ENCODE measurements at regions not wholly inside any gene's neighbourhood (a gene's known extent, or its start where the extent isn't known, plus 50 kb on each side); places are given as distances from the start of the nearest gene placed in this dataset.
A peak's percentile ranks its signal among the peaks of the same experiment; 100 is the strongest.

- H3K27me3 ChIP-seq: no peaks in the 10 kb centered on the region
- TF ChIP-seq EP300 (IDR thresholded peaks at IDR 0.05) (no peak), POLR2AphosphoS5 (IDR thresholded peaks at IDR 0.05) (no peak), POLR2A (IDR thresholded peaks at IDR 0.05) (no peak), CTCF (IDR thresholded peaks at IDR 0.05) (no peak)
- 53 to 70% methylated on average over 2 of the region's 2 CpGs for WGBS, 2 donors
- DNase-seq: no peak
- no peaks in the 10 kb centered on the region for H3K4me1 ChIP-seq
- no peak overlapping the region for H3K4me3 ChIP-seq
- H3K36me3 ChIP-seq: no peaks in the 10 kb centered on the region
- H3K9me3 ChIP-seq: no peaks in the 10 kb centered on the region
- intact Hi-C loops (cut with DNase I): no loop called here
- no peak overlapping the region for H3K27ac ChIP-seq
Observed at GRCh38 chr4:126038502-126039144, 723.9 kb downstream of the FAT4 start.

- WGBS, 2 donors: 62 to 92% methylated on average over 2 of the region's 2 CpGs
- no peaks in the 10 kb centered on the region for H3K36me3 ChIP-seq
- no peak for DNase-seq
- peaks cover 0 to 4% (median 0%) of the 10 kb centered on the region in 4 donors for H3K9me3 ChIP-seq
- no peaks in the 10 kb centered on the region for H3K27me3 ChIP-seq
- H3K27ac ChIP-seq: no peak overlapping the region
- H3K4me3 ChIP-seq: no peak overlapping the region
- no peaks in the 10 kb centered on the region for H3K4me1 ChIP-seq
- intact Hi-C loops (cut with DNase I): no loop called here
- TF ChIP-seq POLR2A (IDR thresholded peaks at IDR 0.05) (no peak), EP300 (IDR thresholded peaks at IDR 0.05) (no peak), CTCF (IDR thresholded peaks at IDR 0.05) (no peak), POLR2AphosphoS5 (IDR thresholded peaks at IDR 0.05) (no peak)
Observed at GRCh38 chr4:126046081-126046614, 731.4 kb downstream of the FAT4 start.

GRCh38 chr4:126047114-126047513 is 732.4 kb downstream of the FAT4 start:
- H3K9me3 ChIP-seq: peaks cover 0 to 4% (median 0%) of the 10 kb centered on the region in 4 donors
- 71 to 88% methylated on average over 1 of the region's 1 CpG for WGBS, 2 donors
- intact Hi-C loops (cut with DNase I): no loop called here

GRCh38 chr4:126051689-126052424 is 737.1 kb downstream of the FAT4 start:
- Histone ChIP-seq H3K27ac (peak overlapping the region in 3 of 4 donors; percentile 0 to 22 (median 21)), H3K27me3 (no peaks in the 10 kb centered on the region), H3K4me3 (no peak overlapping the region), H3K36me3 (no peaks in the 10 kb centered on the region), H3K4me1 (peaks cover 0 to 17% (median 13%) of the 10 kb centered on the region in 4 donors), H3K9me3 (peaks cover 0 to 4% (median 0%) of the 10 kb centered on the region in 4 donors)
- intact Hi-C loops (cut with DNase I): loop anchor here (5.0 kb wide), 1 partner anchor 735 kb away; no protein-coding TSS in a partner anchor
- no peak for DNase-seq
- TF ChIP-seq EP300 (IDR thresholded peaks at IDR 0.05) (no peak), POLR2AphosphoS5 (IDR thresholded peaks at IDR 0.05) (peak in 2 of 4 donors; percentile 47 to 52), POLR2A (IDR thresholded peaks at IDR 0.05) (no peak), CTCF (IDR thresholded peaks at IDR 0.05) (peak in 2 of 4 experiments; percentile 12 to 22)
- WGBS, 2 donors: 77 to 84% methylated on average over 1 of the region's 1 CpG

More at GRCh38 chr4:126047114-126047513, 732.4 kb downstream of the FAT4 start:
- Histone ChIP-seq H3K27me3 (no peaks in the 10 kb centered on the region), H3K27ac (no peak overlapping the region), H3K36me3 (no peaks in the 10 kb centered on the region), H3K4me3 (no peak overlapping the region), H3K4me1 (peaks cover 0 to 8% (median 6%) of the 10 kb centered on the region in 4 donors)
- no peak for DNase-seq
- TF ChIP-seq EP300 (IDR thresholded peaks at IDR 0.05) (no peak), CTCF (IDR thresholded peaks at IDR 0.05) (no peak), POLR2A (IDR thresholded peaks at IDR 0.05) (no peak), POLR2AphosphoS5 (IDR thresholded peaks at IDR 0.05) (no peak)
